Right lobe of liver (tissue), 4 donors: ENCODE measurements at regions not wholly inside any gene's neighbourhood (a gene's known extent, or its start where the extent isn't known, plus 50 kb on each side); places are given as distances from the start of the nearest gene placed in this dataset.

Experiments used
- POLR2A ChIP-seq: fragments of 450-650 bp; IDR thresholded peaks from one replicate; pipeline ENCODE4 v1.6.1; 2017; ENCODE audit warnings: antibody characterized with exemption, mild to moderate bottlenecking
- TF ChIP-seq, protein P1 (sequence below), 4 donors: fragments of 200-600 bp in 3 of 4; fragments of 450-650 bp in 1 of 4; IDR thresholded peaks; one replicate each; pipeline versions ENCODE4 v1.5.1 to v1.8.0; 2016 to 2022; ENCODE audit warnings: antibody characterized with exemption in 4 of 4, mild to moderate bottlenecking in 2 of 4
- donor health status: DM: no; HTN: no; CAD: no.
- donor health status: DM: no; HTN: no; CAD: no.
- donor health status: DM: no; HTN: yes; CAD: no.

DNA sequence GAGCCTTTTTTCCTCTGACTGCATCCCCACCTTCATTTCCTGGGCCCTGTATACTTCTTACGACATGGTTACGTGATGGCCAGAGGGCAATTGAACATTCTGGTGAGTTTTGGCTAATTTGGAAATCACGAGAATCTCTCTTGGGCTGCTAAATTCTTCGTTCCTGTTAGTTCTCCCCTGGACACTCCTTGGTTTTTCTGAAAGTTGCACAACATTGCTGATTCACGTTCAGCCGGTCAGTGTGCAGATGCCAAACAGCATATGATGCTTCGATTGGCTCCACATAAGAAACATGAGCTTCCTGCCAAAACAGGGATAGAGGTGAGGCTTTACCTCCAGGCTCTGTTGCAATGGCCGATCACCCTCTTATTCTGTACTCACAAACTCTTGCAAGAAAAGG is 119.4 kb upstream of the LY86 start:
- TF ChIP-seq, protein P1, sequence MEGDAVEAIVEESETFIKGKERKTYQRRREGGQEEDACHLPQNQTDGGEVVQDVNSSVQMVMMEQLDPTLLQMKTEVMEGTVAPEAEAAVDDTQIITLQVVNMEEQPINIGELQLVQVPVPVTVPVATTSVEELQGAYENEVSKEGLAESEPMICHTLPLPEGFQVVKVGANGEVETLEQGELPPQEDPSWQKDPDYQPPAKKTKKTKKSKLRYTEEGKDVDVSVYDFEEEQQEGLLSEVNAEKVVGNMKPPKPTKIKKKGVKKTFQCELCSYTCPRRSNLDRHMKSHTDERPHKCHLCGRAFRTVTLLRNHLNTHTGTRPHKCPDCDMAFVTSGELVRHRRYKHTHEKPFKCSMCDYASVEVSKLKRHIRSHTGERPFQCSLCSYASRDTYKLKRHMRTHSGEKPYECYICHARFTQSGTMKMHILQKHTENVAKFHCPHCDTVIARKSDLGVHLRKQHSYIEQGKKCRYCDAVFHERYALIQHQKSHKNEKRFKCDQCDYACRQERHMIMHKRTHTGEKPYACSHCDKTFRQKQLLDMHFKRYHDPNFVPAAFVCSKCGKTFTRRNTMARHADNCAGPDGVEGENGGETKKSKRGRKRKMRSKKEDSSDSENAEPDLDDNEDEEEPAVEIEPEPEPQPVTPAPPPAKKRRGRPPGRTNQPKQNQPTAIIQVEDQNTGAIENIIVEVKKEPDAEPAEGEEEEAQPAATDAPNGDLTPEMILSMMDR (IDR thresholded peaks at IDR 0.05) = no peak
- TF ChIP-seq POLR2A = no peak
